HG03280 (cell line): ENCODE measurements at regions not wholly inside any gene's neighbourhood (a gene's known extent, or its start where the extent isn't known, plus 50 kb on each side); places are given as distances from the start of the nearest gene placed in this dataset.
"Not testable (repeated sequence)": the region's sequence is repeated elsewhere in the genome, so short reads cannot be mapped to it uniquely, and the experiment has no call there.

ENCODE experiments used
- ATAC-seq: cut with Tn5 transposase; IDR thresholded peaks from one replicate; pipeline ENCODE4 v1.9.1; 2021; ENCODE audit warnings: mild to moderate bottlenecking, moderate library complexity; ENCODE audit not compliant: unreplicated experiment

GRCh38 chr10:35835545-35835944 lies 193.4 kb upstream of the FZD8 start:
- no peak for ATAC-seq

DNA sequence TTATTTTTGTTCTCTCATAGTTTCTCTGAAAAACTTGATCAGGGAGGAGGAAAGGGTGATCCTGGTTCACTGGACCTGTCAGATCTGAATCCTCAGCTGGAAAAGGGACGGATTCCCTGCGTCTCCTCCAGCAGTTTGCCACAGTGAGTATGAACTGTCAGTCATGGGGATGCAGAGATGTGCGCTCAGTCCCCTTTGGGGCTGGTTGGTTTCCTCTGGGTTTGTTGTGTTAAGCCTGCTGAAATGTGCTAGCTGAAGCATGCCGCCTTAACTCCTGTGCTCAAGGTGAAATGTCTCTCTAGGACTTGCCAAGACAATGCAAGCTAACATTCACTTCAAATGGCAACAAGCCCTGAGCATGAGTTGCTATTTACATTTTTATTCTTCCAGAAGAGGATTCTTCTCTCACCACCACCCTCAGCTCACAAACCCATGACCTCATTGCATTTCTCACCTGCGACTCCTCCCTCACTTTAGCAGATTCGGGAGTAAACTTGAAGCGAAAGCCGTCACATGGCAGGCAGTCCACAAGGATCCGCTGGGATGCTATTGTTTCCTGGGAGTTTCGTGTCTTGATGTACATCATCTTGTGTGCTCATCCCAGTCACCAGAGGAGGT lies 192.9 kb upstream of the FZD8 start:
- no peak for ATAC-seq

DNA sequence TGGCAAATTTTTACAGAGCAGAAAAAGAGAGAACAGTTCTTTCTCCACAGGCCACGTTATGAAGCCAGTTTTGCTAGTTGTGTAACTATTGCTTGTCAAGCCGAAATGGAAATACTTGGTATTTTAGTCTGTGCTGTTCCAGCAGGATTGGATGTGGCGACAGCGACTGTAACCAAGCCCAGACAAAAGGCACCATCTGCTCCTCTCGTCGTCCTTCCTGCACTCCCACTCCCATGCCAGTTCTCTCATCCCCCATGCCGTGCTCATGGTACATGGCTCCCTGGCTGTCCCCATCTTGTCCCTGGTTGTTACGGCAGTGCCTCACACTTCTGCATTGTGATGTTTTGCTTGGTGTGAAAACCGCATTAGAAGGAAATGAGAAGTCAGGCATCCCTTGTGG lies 185.7 kb upstream of the FZD8 start:
- ATAC-seq, result no peak

- no peak for ATAC-seq
Observed at GRCh38 chr10:35824704-35825103, 182.6 kb upstream of the FZD8 start.

- ATAC-seq, result no peak
Observed at GRCh38 chr10:35822316-35822715, 180.2 kb upstream of the FZD8 start.

DNA sequence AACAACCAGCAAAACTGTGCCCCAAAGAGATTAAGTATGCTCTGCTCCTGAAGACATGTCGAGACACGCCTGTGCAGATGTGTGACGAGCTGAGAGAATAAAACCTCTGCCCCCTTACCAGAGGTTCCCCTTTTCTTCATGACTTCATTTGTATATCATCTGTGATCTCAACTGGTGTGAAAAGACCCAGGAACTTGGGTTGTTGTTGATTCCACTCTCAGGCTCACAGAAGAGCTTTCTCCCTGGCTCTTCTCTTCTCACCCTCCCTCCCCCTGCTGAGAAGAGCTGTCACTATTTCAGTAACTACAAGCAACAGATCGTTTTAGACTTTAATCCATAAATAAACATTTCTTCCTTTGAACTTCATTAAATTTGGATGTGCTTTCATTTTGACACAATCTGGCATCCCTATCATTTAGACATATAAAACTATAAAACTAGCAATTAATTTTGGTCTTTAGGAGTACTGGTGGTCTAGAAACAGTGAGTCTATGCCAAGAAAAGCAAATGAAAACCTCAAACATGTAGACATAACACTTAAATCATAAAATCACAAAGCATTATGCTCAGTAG lies 179.3 kb upstream of the FZD8 start:
- ATAC-seq, result peak; percentile 69

DNA sequence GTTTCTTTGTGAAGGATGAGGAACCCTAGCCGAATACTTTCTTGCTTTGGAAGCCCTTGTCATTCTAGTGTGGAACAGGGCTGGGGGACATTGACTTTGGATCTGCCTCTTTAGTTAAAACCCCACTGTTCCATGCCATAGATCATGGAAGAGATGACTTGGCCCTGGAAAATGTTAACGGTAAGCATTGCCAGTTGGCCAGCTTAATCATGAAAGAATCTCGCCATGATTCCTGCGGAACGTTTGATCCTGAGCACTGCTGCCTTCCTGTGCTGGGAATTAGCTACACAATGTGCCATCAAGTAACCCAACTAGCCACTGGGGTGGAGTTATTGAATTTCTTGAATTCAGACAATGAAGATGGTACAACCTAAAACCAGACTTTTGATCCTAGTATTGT lies 177.6 kb upstream of the FZD8 start:
- ATAC-seq, result no peak

GRCh38 chr10:35819011-35819410 lies 176.9 kb upstream of the FZD8 start:
- no peak for ATAC-seq

DNA sequence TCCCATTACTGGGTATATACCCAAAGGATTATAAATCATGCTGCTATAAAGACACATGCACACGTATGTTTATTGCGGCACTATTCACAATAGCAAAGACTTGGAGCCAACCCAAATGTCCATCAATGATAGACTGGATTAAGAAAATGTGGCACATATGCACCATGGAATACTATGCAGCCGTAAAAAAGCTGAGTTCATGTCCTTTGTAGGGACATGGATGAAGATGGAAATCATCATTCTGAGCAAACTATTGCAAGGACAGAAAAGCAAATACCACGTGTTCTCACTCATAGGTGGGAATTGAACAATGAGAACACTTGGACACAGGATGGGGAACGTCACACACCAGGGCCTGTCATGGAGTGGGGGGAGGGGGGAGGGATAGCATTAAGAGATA lies 175.0 kb upstream of the FZD8 start:
- not testable (repeated sequence) for ATAC-seq

- ATAC-seq, result no peak
Observed at GRCh38 chr10:35813219-35813618, 171.1 kb upstream of the FZD8 start.

DNA sequence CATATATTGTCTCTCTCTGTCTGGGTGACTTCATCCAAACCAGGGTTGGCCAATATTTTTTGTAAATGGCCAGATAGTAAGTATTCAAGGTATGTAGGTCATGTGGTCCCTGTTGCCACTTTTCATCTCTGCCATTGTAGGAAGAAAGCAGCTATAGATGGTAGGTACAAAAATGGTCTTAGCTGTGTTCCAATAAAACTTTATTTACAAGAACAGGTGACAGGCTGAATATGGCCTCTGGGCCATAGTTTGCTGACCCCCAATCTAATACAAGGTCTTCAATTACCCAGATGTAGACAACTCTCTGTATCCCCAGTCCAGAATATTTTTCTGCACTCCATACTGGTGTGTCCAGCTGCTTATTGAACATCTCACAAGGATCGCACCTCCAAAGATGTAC lies 166.2 kb upstream of the FZD8 start:
- no peak for ATAC-seq

DNA sequence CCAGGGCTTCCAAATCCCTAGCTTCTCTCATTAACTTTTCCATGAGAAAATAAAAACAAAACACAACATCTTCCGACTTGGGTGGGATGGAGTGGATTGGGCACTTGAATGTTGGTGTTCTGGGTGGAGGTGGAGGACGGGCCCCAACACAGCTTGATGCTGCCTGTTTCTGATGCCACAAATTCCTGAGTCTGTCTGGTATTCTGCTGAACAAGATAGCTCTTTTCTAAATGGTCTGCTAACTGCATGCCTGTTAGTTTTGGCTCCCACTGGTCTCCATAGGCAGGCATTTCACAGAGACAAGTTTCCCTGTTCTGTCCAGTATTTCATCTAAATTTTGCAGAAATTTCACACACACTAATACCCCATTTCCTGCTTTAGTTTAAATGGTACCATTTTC lies 160.9 kb upstream of the FZD8 start:
- no peak for ATAC-seq

- no peak for ATAC-seq
Observed at GRCh38 chr10:35797187-35797586, 155.1 kb upstream of the FZD8 start.

DNA sequence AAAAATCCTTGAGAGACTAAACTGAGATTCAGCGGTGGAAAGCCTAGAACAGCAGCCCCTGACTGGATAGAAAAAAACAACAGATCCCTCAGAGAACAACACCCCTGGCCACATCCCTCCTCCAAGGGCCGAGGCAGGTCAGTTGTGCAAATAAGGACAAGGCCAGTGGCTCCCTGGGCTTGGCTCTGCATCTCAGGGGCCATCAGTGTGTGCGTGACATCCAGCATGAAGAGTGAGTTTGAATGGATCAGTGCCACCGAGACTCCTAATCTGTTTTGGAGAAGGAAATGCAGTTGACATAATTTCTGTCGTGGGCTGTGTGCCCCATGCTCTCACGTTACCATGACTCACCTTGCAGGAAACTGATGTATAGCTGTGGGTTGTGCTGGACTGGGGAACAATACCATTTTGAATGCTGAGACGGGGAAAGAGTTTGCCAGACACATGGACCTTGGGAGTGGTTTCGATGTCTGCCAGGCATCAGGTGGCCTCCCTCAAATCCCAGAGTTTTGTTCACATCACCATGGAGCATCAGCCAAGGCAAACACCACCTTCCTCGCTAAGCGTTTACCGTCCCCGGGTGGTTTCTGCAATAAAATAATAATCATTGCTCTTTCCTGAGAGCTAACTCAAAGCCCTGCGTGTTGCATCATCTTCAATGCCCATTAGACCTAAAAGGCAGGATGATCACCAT lies 153.2 kb upstream of the FZD8 start:
- no peak for ATAC-seq

DNA sequence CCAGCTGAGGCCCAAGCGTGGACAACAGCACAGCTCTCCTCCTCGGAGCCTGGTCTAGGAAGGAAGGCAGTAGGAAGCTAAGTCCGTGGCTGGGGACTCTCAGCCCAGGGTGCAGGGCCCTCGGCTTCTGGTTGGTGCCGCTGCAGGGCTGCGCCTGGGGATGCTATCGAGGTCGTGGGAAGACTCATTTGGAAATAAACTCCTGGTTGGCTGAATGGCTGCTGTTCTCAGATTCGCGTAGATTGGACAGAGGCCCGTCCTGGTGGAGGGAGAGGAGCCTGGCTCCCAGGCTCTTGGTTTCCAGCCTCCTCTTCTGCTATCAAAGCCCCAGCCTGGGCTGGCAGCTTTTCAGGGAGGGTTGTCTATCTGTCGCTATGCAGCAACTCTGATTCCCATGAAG lies 152.6 kb upstream of the FZD8 start:
- no peak for ATAC-seq

DNA sequence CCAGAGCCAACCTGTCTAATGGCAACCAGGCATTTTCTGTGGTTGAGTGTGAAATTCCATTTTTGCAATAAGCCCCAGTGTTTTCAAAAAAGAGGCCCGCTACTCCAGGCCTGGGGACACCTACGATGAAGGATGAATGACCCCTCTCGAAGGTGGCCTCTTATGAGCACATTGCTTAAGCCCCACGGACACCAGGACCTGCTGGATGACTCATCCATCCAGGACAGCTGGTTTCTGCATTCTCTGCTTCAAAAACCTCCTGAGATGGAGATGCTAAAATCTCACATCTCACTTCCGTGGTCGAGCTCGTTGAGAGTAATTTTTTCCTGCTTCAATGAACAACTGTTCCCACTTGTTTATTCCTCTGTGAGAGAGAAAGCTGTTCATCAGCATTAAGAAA lies 150.2 kb upstream of the FZD8 start:
- no peak for ATAC-seq

DNA sequence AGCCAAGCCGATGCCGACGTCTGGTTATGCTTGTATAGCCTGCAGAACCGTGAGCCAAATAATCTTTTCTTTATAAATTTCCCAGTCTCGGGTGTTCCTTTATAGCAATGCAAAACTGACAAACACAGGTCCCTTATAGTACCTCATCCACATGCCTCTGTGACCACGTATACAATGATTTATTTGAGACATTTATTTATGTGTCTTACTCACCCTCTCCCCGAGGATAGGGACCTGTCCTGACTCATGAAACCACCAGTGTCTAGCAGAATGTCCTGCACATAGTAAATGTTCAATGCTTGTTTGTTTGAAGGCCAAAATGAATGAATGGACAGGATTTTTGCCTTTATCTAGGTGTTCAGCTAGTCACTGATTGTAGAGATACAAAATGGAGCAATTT lies 147.9 kb upstream of the FZD8 start:
- no peak for ATAC-seq

DNA sequence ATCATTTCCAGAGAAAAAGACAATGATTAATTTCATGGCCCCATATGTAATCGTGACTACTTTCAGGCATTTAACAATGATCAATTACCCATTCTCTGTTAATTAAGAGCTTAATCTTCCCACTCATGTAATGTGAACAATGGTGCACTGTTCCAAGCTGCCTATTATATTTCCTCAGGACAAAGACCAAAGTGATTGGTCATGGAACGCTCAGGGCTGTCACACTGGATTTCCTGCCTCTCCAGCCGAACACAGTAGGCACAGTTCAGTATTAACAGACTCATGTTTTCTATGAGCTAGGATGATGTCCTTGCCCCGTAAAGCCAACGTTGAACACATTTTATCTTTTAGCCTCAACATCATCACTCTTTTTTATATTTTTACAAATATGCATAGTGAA lies 142.7 kb upstream of the FZD8 start:
- ATAC-seq, result no peak

GRCh38 chr10:35783305-35783838 lies 141.3 kb upstream of the FZD8 start:
- no peak for ATAC-seq

DNA sequence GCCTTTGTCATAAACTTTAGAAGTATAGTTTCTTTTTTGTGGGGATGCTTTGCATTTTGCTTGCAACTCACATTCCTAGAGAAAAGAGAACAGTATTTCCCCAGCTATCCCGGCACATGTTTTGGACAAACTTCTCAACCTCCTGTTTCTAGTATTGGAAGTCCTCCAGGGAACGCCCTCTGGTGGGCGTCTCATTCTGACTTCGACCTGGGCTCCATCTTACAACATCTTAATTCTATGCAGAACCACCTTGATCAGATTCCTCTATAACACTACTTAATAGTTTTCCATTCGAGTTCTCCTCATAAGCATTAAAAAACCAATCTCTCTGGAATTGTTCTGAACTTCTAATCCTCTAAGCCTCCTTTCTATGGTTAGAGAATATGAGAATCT lies 139.5 kb upstream of the FZD8 start:
- no peak for ATAC-seq

DNA sequence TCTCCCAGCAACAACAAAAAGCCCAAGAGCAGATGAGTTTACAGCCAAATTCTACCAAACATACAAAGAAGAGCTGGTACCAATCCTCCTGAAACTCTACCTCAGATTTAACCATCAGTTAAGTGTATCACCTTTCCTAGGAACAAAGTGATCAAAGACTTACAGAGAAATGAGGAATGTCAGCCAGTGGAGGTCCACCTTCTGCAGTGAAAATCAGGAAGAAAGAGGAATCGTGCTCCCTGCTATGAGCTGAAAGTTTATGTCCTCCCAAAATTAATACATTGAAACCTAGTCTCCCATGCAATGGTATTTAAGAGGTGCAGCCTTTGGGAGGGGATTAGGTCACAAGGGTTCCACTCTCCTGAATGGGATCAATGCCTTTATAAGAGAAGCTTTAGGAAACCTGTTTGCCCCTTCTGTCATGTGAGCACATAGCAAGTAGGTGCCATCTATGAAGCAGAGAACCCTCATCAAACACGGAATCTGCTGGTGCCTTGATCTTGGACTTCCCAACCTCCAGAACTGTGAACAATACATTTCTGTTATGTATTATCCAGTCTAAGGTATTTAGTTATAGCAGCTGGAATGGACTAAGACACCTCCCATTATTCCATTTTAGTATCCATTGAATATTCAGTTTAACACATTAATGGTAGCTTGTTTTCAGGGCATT lies 139.0 kb upstream of the FZD8 start:
- ATAC-seq, result no peak

DNA sequence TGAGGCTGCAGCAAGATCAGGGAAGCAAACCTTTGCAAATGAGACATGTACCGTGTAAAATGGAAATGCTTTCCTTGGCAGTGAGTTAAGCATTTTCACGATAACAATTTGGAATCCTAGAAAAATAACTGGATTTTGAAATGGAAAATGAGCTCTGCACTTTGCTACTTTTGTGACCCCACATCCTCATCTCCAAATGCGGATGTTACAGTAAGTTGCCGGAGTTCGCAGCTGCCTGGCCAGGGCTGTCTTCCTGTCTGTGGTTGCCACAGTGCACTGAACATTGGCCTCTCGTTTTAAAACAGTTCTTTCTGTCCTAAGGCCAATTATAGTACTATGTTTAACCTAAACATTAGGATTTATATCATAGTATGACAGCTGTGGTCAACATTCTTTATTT lies 136.2 kb upstream of the FZD8 start:
- ATAC-seq, result no peak
